ENCODE measurements at regions not wholly inside any gene's neighbourhood (a gene's known extent, or its start where the extent isn't known, plus 50 kb on each side); places are given as distances from the start of the nearest gene placed in this dataset.

- TF ChIP-seq, protein P1, sequence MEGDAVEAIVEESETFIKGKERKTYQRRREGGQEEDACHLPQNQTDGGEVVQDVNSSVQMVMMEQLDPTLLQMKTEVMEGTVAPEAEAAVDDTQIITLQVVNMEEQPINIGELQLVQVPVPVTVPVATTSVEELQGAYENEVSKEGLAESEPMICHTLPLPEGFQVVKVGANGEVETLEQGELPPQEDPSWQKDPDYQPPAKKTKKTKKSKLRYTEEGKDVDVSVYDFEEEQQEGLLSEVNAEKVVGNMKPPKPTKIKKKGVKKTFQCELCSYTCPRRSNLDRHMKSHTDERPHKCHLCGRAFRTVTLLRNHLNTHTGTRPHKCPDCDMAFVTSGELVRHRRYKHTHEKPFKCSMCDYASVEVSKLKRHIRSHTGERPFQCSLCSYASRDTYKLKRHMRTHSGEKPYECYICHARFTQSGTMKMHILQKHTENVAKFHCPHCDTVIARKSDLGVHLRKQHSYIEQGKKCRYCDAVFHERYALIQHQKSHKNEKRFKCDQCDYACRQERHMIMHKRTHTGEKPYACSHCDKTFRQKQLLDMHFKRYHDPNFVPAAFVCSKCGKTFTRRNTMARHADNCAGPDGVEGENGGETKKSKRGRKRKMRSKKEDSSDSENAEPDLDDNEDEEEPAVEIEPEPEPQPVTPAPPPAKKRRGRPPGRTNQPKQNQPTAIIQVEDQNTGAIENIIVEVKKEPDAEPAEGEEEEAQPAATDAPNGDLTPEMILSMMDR (conservative IDR thresholded peaks at IDR 0.05; ENCODE audit: low read depth, low read length): no peak
- TF ChIP-seq CHD1 (IDR thresholded peaks at IDR 0.05; ENCODE audit: low read depth, low read length) (no peak), BHLHE40 (IDR thresholded peaks at IDR 0.05; ENCODE audit: low read depth, low read length) (no peak), POLR2A (IDR thresholded peaks at IDR 0.05; ENCODE audit: low read depth, low read length) (no peak), CEBPB (IDR thresholded peaks at IDR 0.05; ENCODE audit: low read depth, low read length) (no peak), MAZ (IDR thresholded peaks at IDR 0.05; ENCODE audit: borderline replicate concordance, low read depth, low read length) (no peak), USF2 (IDR thresholded peaks at IDR 0.05; ENCODE audit: low read depth, low read length) (no peak), RCOR1 (IDR thresholded peaks at IDR 0.05; ENCODE audit: insufficient replicate concordance, low read length) (no peak), SMC3 (IDR thresholded peaks at IDR 0.05; ENCODE audit: low read depth, low read length) (no peak)
These were observed 61.8 kb upstream of the PLEKHG4B start for GRCh38 chr5:30131-30530.

Data from IMR-90 (cell line).